Fibroblast of lung (primary cell): ENCODE measurements at regions not wholly inside any gene's neighbourhood (a gene's known extent, or its start where the extent isn't known, plus 50 kb on each side); places are given as distances from the start of the nearest gene placed in this dataset.

Source experiments
- CTCF ChIP-seq, 2 donors: IDR thresholded peaks in 1 of 2; conservative IDR thresholded peaks in 1 of 2; 1 replicate in 1 of 2; 2 replicates in 1 of 2; pipeline ENCODE4 v1.5.1; 2011 to 2012; ENCODE audit warnings: low read length in 2 of 2, control low read depth in 1 of 2, inconsistent platforms in 1 of 2, low read depth in 1 of 2, mild to moderate bottlenecking in 1 of 2
- EZH2 ChIP-seq: IDR thresholded peaks from 2 replicates; pipeline ENCODE4 v1.5.1; 2012; ENCODE audit warnings: low read length, control low read depth, mild to moderate bottlenecking; ENCODE audit errors: missing control alignments

- TF ChIP-seq CTCF (conservative IDR thresholded peaks at IDR 0.05 in 1 of 2, IDR thresholded peaks at IDR 0.05 in 1 of 2; ENCODE audit: low read depth in 1 of 2, low read length in 2 of 2): no peak
- TF ChIP-seq EZH2: no peak
These were observed 167.4 kb upstream of the ETAA1 start for GRCh38 chr2:67229706-67230105.
